HUES6 (cell line): ENCODE measurements at regions not wholly inside any gene's neighbourhood (a gene's known extent, or its start where the extent isn't known, plus 50 kb on each side); places are given as distances from the start of the nearest gene placed in this dataset.

Experiments
- H3K27ac ChIP-seq: 2 replicates; pipeline ENCODE4 v1.7.0; 2013; ENCODE audit warnings: low read depth, mild to moderate bottlenecking, low read length, inconsistent platforms
- H3K27me3 ChIP-seq: 2 replicates; pipeline ENCODE4 v1.6.1; 2013; ENCODE audit warnings: low read length; ENCODE audit not compliant: control insufficient read depth, insufficient read depth
- H3K36me3 ChIP-seq: 2 replicates; pipeline ENCODE4 v1.6.1; 2013; ENCODE audit warnings: low read length; ENCODE audit not compliant: control insufficient read depth, insufficient read depth
- H3K4me1 ChIP-seq: 2 replicates; pipeline ENCODE4 v1.6.1; 2013; ENCODE audit warnings: low read length; ENCODE audit not compliant: control insufficient read depth, insufficient read depth
- H3K4me3 ChIP-seq: 2 replicates; pipeline ENCODE4 v1.5.1; 2013; ENCODE audit warnings: low read depth, low read length
- H3K9ac ChIP-seq: one replicate; pipeline ENCODE4 v1.6.1; 2013; ENCODE audit warnings: mild to moderate bottlenecking, low read length
- H3K9me3 ChIP-seq: 2 replicates; pipeline ENCODE4 v1.6.1; 2013; ENCODE audit warnings: low read depth, low read length; ENCODE audit not compliant: control insufficient read depth, insufficient read depth

DNA sequence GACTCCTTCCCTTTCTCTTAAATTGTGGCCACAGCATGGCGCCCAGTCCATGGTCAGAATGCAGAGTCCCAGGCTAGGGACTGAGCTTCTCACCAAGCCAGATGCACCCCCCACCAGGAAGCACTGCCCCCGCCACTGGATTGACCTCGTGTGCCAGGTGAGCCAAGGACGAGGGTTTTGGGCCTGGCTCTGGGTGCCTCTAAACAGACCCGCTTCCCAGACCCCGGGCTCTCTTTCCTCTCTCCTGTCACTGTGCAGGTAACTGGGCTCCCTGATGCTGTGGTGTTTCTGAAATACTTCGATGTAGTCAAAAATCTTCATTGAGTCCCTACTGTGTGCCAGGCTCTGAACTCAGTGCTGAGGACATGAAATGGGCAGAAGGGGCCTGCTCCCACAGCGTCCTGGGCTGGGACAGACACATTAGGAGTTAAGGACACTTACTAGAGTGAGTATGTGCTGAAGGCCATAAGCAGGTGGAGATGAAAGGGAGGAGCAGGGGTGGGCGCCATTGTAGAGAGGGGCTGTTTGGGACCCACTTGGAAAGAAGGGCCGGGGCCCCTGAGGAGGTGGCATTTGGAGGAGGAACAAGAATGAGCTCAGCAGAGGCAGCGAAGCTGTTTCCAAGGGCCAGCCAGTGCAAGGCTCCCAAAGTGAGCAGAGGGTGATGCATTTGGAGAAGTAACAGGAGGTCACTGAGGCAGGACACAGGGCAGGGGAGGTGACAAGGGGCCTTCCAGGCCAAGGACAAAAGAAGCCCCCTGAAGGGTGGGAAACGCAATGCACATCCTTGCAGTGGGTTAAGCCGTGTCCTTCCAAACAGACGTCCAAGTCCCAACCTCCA, 217.1 kb downstream of the ANKRD60 start:
- H3K9ac ChIP-seq: no peak overlapping the region
- no peaks in the 10 kb centered on the region for H3K36me3 ChIP-seq
- no peak overlapping the region for H3K4me3 ChIP-seq
- no peaks in the 10 kb centered on the region for H3K4me1 ChIP-seq
- no peak overlapping the region for H3K27ac ChIP-seq
- no peaks in the 10 kb centered on the region; the same call in 1 of the 2 replicates for H3K27me3 ChIP-seq
- no peaks in the 10 kb centered on the region for H3K9me3 ChIP-seq

GRCh38 chr20:58010666-58011065, 217.8 kb downstream of the ANKRD60 start:
- Histone ChIP-seq H3K9ac (no peak overlapping the region), H3K27me3 (no peaks in the 10 kb centered on the region; the same call in 1 of the 2 replicates), H3K27ac (no peak overlapping the region), H3K9me3 (no peaks in the 10 kb centered on the region), H3K4me1 (no peaks in the 10 kb centered on the region), H3K36me3 (no peaks in the 10 kb centered on the region), H3K4me3 (no peak overlapping the region)

GRCh38 chr20:58010186-58010585, 218.3 kb downstream of the ANKRD60 start:
- Histone ChIP-seq H3K4me1 (no peaks in the 10 kb centered on the region), H3K9ac (no peak overlapping the region), H3K4me3 (no peak overlapping the region), H3K36me3 (no peaks in the 10 kb centered on the region), H3K27ac (no peak overlapping the region), H3K27me3 (no peaks in the 10 kb centered on the region; the same call in 1 of the 2 replicates), H3K9me3 (no peaks in the 10 kb centered on the region)

- Histone ChIP-seq H3K4me1 (no peaks in the 10 kb centered on the region), H3K9me3 (peaks cover 2% of the 10 kb centered on the region), H3K9ac (no peak overlapping the region), H3K27me3 (no peaks in the 10 kb centered on the region; the same call in 1 of the 2 replicates), H3K36me3 (no peaks in the 10 kb centered on the region), H3K4me3 (no peak overlapping the region), H3K27ac (no peak overlapping the region)
These were observed 219.6 kb downstream of the ANKRD60 start for GRCh38 chr20:58008866-58009265.

GRCh38 chr20:58008413-58008812, 220.0 kb downstream of the ANKRD60 start:
- no peaks in the 10 kb centered on the region; the same call in 1 of the 2 replicates for H3K27me3 ChIP-seq
- peaks cover 5% of the 10 kb centered on the region for H3K9me3 ChIP-seq
- H3K4me3 ChIP-seq: no peak overlapping the region
- no peak overlapping the region for H3K9ac ChIP-seq
- no peaks in the 10 kb centered on the region for H3K36me3 ChIP-seq
- no peak overlapping the region for H3K27ac ChIP-seq
- H3K4me1 ChIP-seq: no peaks in the 10 kb centered on the region

DNA sequence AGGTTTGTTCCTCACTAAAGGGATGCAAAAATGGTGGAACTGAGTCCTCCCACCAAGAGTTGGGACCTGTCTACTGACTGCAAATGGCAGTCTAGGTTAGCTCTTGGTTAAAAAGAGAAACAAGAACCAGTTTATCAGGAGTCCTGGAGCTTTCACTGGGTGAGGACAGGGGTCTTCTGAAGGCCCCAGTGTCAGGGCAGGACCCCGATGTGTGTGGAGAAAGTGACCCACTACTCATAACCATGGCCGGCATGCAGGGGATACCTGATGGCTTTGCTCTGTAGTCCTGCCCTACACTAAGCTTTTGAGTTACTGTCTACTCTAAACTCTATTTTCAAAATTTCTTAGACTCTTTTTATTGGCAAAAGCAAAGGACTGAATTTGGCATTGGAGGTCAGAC, 220.5 kb downstream of the ANKRD60 start:
- Histone ChIP-seq H3K27me3 (no peaks in the 10 kb centered on the region; the same call in 1 of the 2 replicates), H3K27ac (no peak overlapping the region), H3K4me3 (no peak overlapping the region), H3K9me3 (peaks cover 5% of the 10 kb centered on the region), H3K4me1 (no peaks in the 10 kb centered on the region), H3K36me3 (no peaks in the 10 kb centered on the region), H3K9ac (no peak overlapping the region)

DNA sequence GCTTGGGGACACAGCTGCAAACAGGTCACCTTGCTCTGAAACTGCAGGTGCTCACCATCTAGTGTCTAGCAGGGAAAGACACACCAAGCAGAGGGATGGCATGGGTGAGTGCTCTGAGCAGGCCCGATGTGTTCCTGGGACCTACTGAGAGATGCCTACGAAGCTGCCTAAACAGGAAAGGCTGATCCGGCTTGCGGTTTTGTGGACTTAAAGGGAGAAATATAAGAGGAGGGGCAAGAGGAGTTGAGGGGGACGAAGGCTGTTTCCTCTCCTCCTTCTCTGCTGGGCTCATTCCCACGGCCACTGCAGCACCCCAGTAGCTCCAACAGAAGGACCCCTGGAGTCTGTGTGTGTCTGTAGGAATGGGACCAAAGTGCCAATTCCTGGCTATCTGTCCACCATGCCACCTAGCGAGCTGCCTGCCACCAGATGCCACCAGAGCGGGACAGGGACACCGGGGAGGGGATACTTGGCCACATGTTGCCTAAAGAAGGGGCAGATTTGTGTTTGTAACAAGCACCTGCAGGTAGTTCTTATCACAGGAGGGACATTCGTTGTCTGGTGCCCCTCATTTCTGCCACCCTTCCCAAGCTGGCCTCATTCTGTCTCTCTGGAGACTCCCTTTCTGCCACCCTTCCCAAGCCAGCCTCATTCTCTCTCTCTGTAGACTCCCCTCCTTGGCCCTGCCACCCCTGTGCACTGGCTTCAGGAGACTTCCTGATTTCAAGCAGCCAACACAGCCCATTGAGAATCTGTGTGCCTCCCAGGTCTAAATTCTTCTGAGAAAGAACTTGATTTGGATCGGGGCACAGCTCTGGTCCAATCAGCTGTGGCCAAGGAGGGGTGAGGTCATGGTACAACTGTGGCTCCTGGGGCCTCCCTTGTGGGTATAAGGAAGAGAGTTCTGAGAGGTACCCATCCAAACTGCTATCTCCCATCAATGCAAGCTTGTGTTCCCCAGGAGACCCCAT, 221.8 kb downstream of the ANKRD60 start:
- no peaks in the 10 kb centered on the region; the same call in 1 of the 2 replicates for H3K27me3 ChIP-seq
- no peak overlapping the region for H3K4me3 ChIP-seq
- no peak overlapping the region for H3K9ac ChIP-seq
- no peak overlapping the region for H3K27ac ChIP-seq
- H3K4me1 ChIP-seq: no peaks in the 10 kb centered on the region
- peaks cover 5% of the 10 kb centered on the region for H3K9me3 ChIP-seq
- no peaks in the 10 kb centered on the region for H3K36me3 ChIP-seq

DNA sequence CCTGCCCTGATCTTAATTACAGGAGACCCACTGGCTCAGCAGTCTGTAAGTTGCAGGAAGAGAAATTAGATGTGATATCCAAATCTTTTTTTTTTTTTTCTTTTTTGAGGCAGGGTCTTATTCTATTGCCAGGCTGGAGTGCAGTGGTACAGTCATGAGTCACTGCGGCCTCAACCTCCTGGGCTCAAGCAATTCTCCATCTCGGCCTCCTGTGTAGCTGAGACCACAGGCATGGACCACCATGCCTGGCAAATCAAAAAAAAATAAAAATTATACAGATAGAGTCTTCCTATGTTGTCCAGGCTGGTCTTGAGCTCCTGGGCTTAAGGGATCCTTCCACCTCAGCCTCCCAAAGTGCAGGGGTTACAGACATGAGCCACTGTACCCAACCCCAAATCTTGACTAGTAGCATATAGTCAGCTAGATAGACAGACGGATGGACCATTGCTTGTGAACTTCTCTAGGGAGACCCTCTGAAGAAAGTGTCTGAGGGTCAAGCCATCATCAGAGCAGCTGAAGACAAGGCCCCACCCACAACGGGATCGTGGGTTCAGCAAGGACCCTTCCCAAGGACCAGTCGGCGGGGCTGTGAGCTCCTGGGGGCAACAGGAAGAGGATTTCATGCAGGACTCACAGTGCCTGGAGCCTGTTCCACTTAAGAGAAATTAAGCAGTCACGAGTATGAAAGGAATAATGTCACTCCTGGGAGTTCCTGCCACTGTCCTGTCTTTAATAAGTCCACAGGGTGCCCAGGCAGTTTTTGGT, 222.7 kb downstream of the ANKRD60 start:
- H3K9me3 ChIP-seq: peaks cover 5% of the 10 kb centered on the region
- no peaks in the 10 kb centered on the region for H3K4me1 ChIP-seq
- no peak overlapping the region for H3K27ac ChIP-seq
- no peaks in the 10 kb centered on the region for H3K36me3 ChIP-seq
- H3K9ac ChIP-seq: no peak overlapping the region
- H3K27me3 ChIP-seq: no peaks in the 10 kb centered on the region
- H3K4me3 ChIP-seq: no peak overlapping the region

DNA sequence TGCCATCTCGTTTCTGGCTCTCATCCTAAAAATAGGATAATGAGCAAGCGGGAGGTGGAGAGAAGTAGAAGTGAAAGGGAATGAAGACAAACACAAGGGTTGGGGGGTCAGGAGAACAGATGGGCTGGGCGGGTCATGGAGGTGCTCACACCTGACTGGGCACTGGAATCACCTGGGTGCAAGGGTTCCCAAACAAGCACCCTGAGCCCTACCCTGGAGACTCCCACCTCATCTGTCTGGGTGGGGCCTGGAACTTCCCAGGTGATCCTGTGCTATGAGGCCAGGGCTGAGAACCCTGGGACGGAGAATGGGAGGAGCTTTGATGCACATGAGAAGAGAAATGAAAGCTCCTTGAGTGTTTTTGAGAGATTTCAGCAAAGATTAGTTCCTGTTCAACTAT, 223.6 kb downstream of the ANKRD60 start:
- Histone ChIP-seq H3K4me3 (no peak overlapping the region), H3K4me1 (no peaks in the 10 kb centered on the region), H3K9me3 (peaks cover 5% of the 10 kb centered on the region), H3K36me3 (no peaks in the 10 kb centered on the region), H3K9ac (no peak overlapping the region), H3K27ac (no peak overlapping the region), H3K27me3 (no peaks in the 10 kb centered on the region)

DNA sequence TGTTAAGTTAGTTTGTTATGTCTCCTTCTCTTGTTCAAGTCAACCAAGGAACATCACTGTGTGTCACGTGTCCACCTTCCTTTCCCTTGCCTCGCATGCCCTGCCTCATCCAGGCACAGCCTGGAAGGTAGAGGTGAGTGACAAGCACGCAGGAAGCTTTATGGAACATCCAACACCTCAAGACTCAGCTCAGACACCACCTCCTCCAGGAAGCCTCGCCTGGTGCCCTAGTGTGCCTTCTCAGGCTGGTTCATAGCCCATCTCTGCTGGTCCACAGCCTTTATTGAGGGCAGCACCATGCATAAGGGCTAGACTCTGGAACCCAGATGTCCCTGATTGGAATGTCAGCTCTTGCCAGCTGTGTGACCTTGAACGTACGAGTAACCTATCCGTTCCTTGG, 224.3 kb downstream of the ANKRD60 start:
- H3K9ac ChIP-seq: no peak overlapping the region
- peaks cover 2% of the 10 kb centered on the region; the same call in 1 of the 2 replicates for H3K4me1 ChIP-seq
- H3K27me3 ChIP-seq: peaks cover 2% of the 10 kb centered on the region; the same call in 1 of the 2 replicates
- no peaks in the 10 kb centered on the region for H3K36me3 ChIP-seq
- no peak overlapping the region for H3K27ac ChIP-seq
- H3K4me3 ChIP-seq: no peak overlapping the region
- H3K9me3 ChIP-seq: peaks cover 5% of the 10 kb centered on the region
